OCI-LY1 (cell line): ENCODE measurements at regions not wholly inside any gene's neighbourhood (a gene's known extent, or its start where the extent isn't known, plus 50 kb on each side); places are given as distances from the start of the nearest gene placed in this dataset.

Experiments used
- CTCF ChIP-seq: fragments of 200-600 bp; sonication (generic), shearing (Covaris generic); IDR thresholded peaks from 2 replicates; pipeline ENCODE4 v1.5.1; 2017; ENCODE audit warnings: mild to moderate bottlenecking, antibody characterized with exemption, low read length, moderate library complexity, mixed read lengths
- EZH2 ChIP-seq: fragments of 200-600 bp; sonication (generic), shearing (Covaris generic); IDR thresholded peaks from 2 replicates; pipeline ENCODE4 v1.8.0; 2017; ENCODE audit warnings: borderline replicate concordance, mixed run types, mild to moderate bottlenecking, antibody characterized with exemption, low read length, moderate library complexity, mixed read lengths

DNA sequence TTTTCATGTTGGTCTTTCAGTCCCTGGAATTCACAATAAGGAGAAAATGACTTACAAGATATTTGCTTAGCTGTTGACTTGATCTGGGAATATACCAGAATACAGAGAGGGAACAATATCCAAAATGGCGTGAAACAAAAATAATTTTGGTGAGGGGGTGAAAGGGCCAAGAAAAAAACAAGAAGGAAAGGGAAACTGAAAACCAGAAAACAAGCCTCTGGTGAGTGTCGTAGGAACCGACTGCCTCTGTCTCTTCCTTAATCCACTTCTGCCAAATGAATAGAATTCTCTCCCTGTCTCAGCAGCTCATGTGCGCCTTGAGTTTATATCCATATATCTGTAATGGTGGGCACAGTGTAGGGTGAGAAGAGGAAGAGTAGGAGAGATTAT, 367.6 kb downstream of the ETS1 start:
- TF ChIP-seq EZH2, result no peak
- TF ChIP-seq CTCF, result no peak
